GM12864 (cell line): ENCODE measurements at regions not wholly inside any gene's neighbourhood (a gene's known extent, or its start where the extent isn't known, plus 50 kb on each side); places are given as distances from the start of the nearest gene placed in this dataset.

Experiments
- DNase-seq: peaks from one replicate; pipeline ENCODE4 v3.0.0-alpha.2; 2011; ENCODE audit warnings: low read depth
- H3K4me3 ChIP-seq: 2 replicates; pipeline ENCODE4 v1.5.1; 2011; ENCODE audit warnings: mild to moderate bottlenecking, low read depth, low read length, control low read depth
- CTCF ChIP-seq: IDR thresholded peaks from 2 replicates; pipeline ENCODE4 v1.5.1; 2011; ENCODE audit warnings: low read depth, mild to moderate bottlenecking, moderate library complexity, low read length, control low read depth, inconsistent platforms; ENCODE audit errors: missing control alignments

- TF ChIP-seq CTCF = no peak
- H3K4me3 ChIP-seq = no peak overlapping the region
- DNase-seq = no peak
These were observed 347.2 kb upstream of the XYLT1 start for GRCh38 chr16:17817943-17818342.

GRCh38 chr16:17817260-17817659 is 346.5 kb upstream of the XYLT1 start:
- no peak overlapping the region for H3K4me3 ChIP-seq
- no peak for TF ChIP-seq CTCF
- no peak for DNase-seq

GRCh38 chr16:17812771-17813170 is 342.0 kb upstream of the XYLT1 start:
- no peak for DNase-seq
- H3K4me3 ChIP-seq = no peak overlapping the region
- TF ChIP-seq CTCF = no peak

- H3K4me3 ChIP-seq = no peak overlapping the region
- no peak for DNase-seq
- TF ChIP-seq CTCF = no peak
These were observed 334.1 kb upstream of the XYLT1 start for GRCh38 chr16:17804857-17805256.

GRCh38 chr16:17803625-17804410 is 333.1 kb upstream of the XYLT1 start:
- DNase-seq = no peak
- no peak for TF ChIP-seq CTCF

GRCh38 chr16:17802571-17802970 is 331.8 kb upstream of the XYLT1 start:
- no peak for TF ChIP-seq CTCF
- no peak overlapping the region for H3K4me3 ChIP-seq
- DNase-seq = no peak

More at GRCh38 chr16:17803625-17804410, 333.1 kb upstream of the XYLT1 start:
- H3K4me3 ChIP-seq = no peak overlapping the region

- DNase-seq = no peak
- no peak overlapping the region for H3K4me3 ChIP-seq
- no peak for TF ChIP-seq CTCF
These were observed 330.3 kb upstream of the XYLT1 start for GRCh38 chr16:17801068-17801467.
